Pancreas (tissue), 10 donors: ENCODE measurements at regions not wholly inside any gene's neighbourhood (a gene's known extent, or its start where the extent isn't known, plus 50 kb on each side); places are given as distances from the start of the nearest gene placed in this dataset.

Experiments used
- ATAC-seq, 4 donors: fragments of 200-7000 bp; cut with Tn5 transposase; one replicate each; pipeline versions ENCODE4 v1.8.0 to v1.9.1; 2020; ENCODE audit warnings: mild to moderate bottlenecking in 4 of 4, moderate library complexity in 4 of 4
- DNase-seq, 6 donors: peaks; one replicate each; pipeline ENCODE4 v3.0.0-alpha.2; 2020
- FAIRE-seq: peaks from 2 replicates; lab custom pipeline; 2012; peaks lifted over from hg19 to GRCh38; lab: Jason Lieb, UNC
- H3K27ac ChIP-seq, 4 donors: fragments of 200-600 bp; sonication (generic); 1 replicate in 3 of 4; 2 replicates in 1 of 4; pipeline versions ENCODE4 v1.5.0 to v1.8.0; 2020
- H3K27me3 ChIP-seq, 4 donors: fragments of 200-600 bp; one replicate each; pipeline ENCODE4 v1.8.0; 2021
- H3K36me3 ChIP-seq, 3 donors: fragments of 200-600 bp; sonication (generic) in 1 of 3; one replicate each; pipeline versions ENCODE4 v1.5.0 to v1.8.0; 2020 to 2021
- H3K4me1 ChIP-seq, 3 donors: fragments of 200-600 bp; one replicate each; pipeline ENCODE4 v1.8.0; 2021
- H3K4me3 ChIP-seq, 4 donors: fragments of 200-600 bp; sonication (generic) in 2 of 4; one replicate each; pipeline versions ENCODE4 v1.5.0 to v1.8.0; 2020 to 2021
- H3K9me3 ChIP-seq, 4 donors: fragments of 200-600 bp; one replicate each; pipeline ENCODE4 v1.8.0; 2021
- WGBS, 2 donors: extraction: QIAGEN DNeasy Blood & Tissue Kit; methylation state at CpG; one replicate each; pipeline ENCODE4 v1.1.7; 2013; 5-methylcytosine and 5-hydroxymethylcytosine counted together
- intact Hi-C, 3 donors: fragments of 100-400 bp; cut with DNase I; formaldehyde crosslinking; loops; one replicate each; pipeline versions ENCODE4 v1.11.1 to v1.14.2; 2022
- TF ChIP-seq, protein P1 (sequence below), 4 donors: fragments of 200-600 bp; sonication (generic) in 3 of 4; IDR thresholded peaks; one replicate each; pipeline versions ENCODE4 v1.5.0 to v1.8.0; 2021; ENCODE audit warnings: antibody characterized with exemption in 4 of 4
- donor health status: healthy with polysubstance abuse.
- donor health status: DM: no; HTN: no; CAD: no; lungs with moderate emphysema.
- donor health status: DM: no; HTN: no; CAD: no.
- donor health status: control.
- donor health status: control.
- donor health status: Bipolar disorder and iron deficiency.
- donor health status: DM: yes; HTN: yes; CAD: no.
- donor health status: DM: no; HTN: no; CAD: no.
- donor health status: DM: no; HTN: no; CAD: no.
- donor health status: DM: yes; HTN: yes; CAD: no.

DNA sequence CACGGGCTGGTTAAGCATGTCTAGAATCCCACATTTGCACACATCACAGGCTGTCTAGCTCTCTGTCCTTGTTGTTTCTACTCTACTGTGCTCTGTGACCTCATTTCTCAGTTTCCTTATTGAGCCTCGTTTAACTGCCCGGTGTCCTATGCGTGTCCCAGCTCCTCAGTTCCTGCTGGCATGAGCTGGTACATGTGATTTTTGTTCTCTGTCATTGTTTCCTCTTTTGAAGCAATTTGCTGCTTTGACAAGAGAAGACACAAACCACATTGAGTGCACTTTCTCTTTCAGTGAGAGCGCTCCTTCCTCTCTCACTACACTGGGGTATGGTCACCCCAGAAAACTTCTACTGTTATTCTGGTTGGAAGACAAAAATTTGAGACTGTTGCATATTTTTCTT lies 563.5 kb downstream of the PDCD6IP start:
- intact Hi-C loops = no loop called here
- Histone ChIP-seq H3K4me3 (no peak overlapping the region), H3K4me1 (no peaks in the 10 kb centered on the region), H3K36me3 (no peaks in the 10 kb centered on the region), H3K27ac (no peak overlapping the region), H3K9me3 (no peaks in the 10 kb centered on the region), H3K27me3 (no peaks in the 10 kb centered on the region)
- peak in 2 of 4 donors; percentile 63 to 75 for ATAC-seq
- TF ChIP-seq, protein P1, sequence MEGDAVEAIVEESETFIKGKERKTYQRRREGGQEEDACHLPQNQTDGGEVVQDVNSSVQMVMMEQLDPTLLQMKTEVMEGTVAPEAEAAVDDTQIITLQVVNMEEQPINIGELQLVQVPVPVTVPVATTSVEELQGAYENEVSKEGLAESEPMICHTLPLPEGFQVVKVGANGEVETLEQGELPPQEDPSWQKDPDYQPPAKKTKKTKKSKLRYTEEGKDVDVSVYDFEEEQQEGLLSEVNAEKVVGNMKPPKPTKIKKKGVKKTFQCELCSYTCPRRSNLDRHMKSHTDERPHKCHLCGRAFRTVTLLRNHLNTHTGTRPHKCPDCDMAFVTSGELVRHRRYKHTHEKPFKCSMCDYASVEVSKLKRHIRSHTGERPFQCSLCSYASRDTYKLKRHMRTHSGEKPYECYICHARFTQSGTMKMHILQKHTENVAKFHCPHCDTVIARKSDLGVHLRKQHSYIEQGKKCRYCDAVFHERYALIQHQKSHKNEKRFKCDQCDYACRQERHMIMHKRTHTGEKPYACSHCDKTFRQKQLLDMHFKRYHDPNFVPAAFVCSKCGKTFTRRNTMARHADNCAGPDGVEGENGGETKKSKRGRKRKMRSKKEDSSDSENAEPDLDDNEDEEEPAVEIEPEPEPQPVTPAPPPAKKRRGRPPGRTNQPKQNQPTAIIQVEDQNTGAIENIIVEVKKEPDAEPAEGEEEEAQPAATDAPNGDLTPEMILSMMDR (IDR thresholded peaks at IDR 0.05) = no peak
- 70 to 73% methylated on average over 5 of the region's 5 CpGs for WGBS, 2 donors
- FAIRE-seq = no peak
- DNase-seq = no peak

DNA sequence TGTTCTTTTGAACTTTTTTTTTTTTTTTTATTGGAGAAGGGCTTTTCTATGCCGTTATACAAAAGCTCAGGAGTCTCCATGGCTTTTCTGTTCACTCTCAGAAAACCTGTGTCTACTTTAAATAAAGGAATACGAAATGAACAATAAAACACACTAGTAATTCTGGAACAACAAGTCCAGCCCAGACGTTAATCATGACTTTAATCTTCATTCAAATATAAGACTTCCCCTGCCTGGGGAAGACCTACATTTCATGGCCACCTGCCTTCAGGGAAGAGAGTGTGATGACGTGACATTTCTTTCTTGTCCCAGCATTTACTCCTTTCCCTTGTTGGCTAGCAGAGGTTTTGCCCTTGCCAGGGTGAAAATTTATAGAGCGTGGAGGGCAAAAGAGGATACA lies 564.5 kb downstream of the PDCD6IP start:
- TF ChIP-seq, protein P1 (IDR thresholded peaks at IDR 0.05) = no peak
- H3K4me3 ChIP-seq = no peak overlapping the region

DNA sequence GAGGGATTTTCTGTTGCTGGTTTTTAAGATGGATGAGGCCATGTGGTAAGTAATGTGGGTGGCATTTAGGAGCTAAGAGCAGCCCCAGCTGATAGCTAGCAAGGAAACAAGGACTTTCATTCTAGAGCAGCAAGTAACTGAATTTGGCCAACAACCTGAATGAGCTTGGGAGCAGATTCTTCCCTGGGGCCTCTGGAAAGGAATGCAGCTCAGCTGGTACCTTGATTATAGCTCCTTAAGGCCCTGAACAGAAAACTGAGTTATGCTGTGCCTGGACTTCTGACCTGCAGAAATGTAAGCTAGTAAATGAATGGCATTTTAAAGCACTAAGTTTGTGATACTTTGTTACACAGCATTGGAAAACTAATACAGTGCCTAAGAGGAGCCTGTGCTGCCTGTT lies 565.5 kb downstream of the PDCD6IP start:
- DNase-seq (no peak), ATAC-seq (no peak), FAIRE-seq (no peak)
- Histone ChIP-seq H3K9me3 (no peaks in the 10 kb centered on the region), H3K4me3 (no peak overlapping the region), H3K36me3 (no peaks in the 10 kb centered on the region), H3K27me3 (no peaks in the 10 kb centered on the region), H3K4me1 (no peaks in the 10 kb centered on the region), H3K27ac (no peak overlapping the region)
- intact Hi-C loops = no loop called here
- TF ChIP-seq, protein P1 (IDR thresholded peaks at IDR 0.05) = no peak

More for the DNA sequence above, 564.5 kb downstream of the PDCD6IP start:
- FAIRE-seq (no peak), DNase-seq (no peak), ATAC-seq (no peak)
- Histone ChIP-seq H3K27me3 (no peaks in the 10 kb centered on the region), H3K4me1 (no peaks in the 10 kb centered on the region), H3K9me3 (no peaks in the 10 kb centered on the region), H3K27ac (no peak overlapping the region), H3K36me3 (no peaks in the 10 kb centered on the region)
- intact Hi-C loops = no loop called here
- 53 to 58% methylated on average over 5 of the region's 5 CpGs for WGBS, 2 donors

DNA sequence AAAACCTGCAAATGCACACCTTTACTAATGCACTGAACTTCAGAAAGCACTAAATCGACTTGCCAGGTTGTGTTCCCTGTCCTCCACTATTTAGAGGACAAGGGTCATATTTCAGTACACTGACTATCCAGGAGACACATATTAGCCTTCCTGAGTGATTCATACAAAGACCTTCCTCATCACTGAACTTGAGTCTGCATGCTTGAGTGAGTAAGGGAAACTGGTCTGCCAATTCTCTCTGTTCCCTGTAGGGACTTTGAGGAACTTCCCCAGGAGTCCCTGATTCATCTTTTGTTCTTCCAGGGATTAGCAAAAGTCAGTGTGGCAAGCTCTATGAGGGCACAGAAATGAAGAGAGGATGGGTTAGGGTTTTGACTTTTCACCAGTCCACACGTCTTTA lies 565.9 kb downstream of the PDCD6IP start:
- intact Hi-C loops = no loop called here
- Histone ChIP-seq H3K36me3 (no peaks in the 10 kb centered on the region), H3K9me3 (no peaks in the 10 kb centered on the region), H3K4me3 (no peak overlapping the region), H3K4me1 (no peaks in the 10 kb centered on the region), H3K27me3 (no peaks in the 10 kb centered on the region), H3K27ac (no peak overlapping the region)
- no peak for FAIRE-seq
- TF ChIP-seq, protein P1 (IDR thresholded peaks at IDR 0.05) = no peak
- WGBS, 2 donors = 28 to 38% methylated on average over 2 of the region's 2 CpGs
- ATAC-seq = no peak
- DNase-seq = no peak

DNA sequence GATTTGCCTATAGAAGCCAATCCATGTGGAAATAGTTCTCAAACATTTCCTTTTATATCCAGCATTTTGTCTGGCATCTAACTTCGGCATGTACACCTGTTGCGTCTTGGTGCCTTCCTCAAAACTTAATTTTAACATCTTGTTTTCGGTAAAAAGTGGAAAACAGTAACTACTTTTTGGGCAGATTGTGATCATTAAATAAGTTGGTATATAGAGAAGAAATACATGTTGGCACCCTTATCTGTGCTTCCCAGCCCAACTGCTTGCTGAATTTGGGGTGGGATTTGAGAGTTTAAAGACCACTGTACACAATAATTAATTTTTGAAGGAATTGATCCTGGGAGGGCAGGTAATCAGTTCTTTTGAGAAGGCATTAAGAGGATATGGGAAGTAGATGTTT lies 566.8 kb downstream of the PDCD6IP start:
- TF ChIP-seq, protein P1 (IDR thresholded peaks at IDR 0.05) = no peak
- Histone ChIP-seq H3K27ac (no peak overlapping the region), H3K27me3 (no peaks in the 10 kb centered on the region), H3K36me3 (no peaks in the 10 kb centered on the region), H3K4me3 (no peak overlapping the region), H3K4me1 (no peaks in the 10 kb centered on the region), H3K9me3 (no peaks in the 10 kb centered on the region)
- ATAC-seq (no peak), DNase-seq (no peak), FAIRE-seq (no peak)
- 75 to 85% methylated on average over 3 of the region's 3 CpGs for WGBS, 2 donors
- intact Hi-C loops = no loop called here
